ENCODE measurements at regions not wholly inside any gene's neighbourhood (a gene's known extent, or its start where the extent isn't known, plus 50 kb on each side); places are given as distances from the start of the nearest gene placed in this dataset.

DNA sequence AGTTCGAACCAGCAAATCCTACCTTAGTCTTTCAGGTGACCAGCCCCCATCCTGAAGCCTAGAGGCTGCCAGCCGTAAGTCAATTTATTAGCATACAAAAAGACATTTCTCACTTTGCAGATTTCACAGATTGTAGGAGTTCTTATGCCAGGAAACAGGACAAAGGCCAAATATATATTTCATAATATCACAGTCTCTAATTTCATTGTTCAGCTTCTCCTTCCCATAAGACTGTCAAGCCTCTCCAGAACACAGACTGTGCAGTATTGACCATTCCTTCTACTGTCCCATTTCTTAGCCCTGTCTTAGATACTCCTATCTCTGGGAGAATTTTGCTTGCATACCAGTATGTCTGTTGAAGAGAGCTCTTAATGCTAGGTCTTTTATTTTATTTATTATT is 89.2 kb upstream of the RESF1 start:
- Histone ChIP-seq H3K27ac (ENCODE audit: low read depth, low read length, poor library complexity, severe bottlenecking) (no peak overlapping the region), H3K4me3 (ENCODE audit: low read depth, low read length, poor library complexity, severe bottlenecking) (no peak overlapping the region), H3K27me3 (replicated peaks; ENCODE audit: insufficient read depth, low read depth, low read length, poor library complexity) (no peaks in the 10 kb centered on the region), H3K4me1 (ENCODE audit: insufficient read depth, low read length, poor library complexity, severe bottlenecking) (peaks cover 9% of the 10 kb centered on the region), H3K36me3 (ENCODE audit: insufficient read depth, low read length, poor library complexity, severe bottlenecking) (no peaks in the 10 kb centered on the region), H3K9me3 (ENCODE audit: low read depth, low read length, poor library complexity, severe bottlenecking) (no peaks in the 10 kb centered on the region)
- ChIA-PET POLR2A (ENCODE audit: low non-redundant PET) (interaction anchor here (0.6 kb wide), 1 partner anchor 73 kb away, joined by 8 read pairs; no protein-coding TSS in a partner anchor), CTCF (no interaction called here)
- DNase-seq (ENCODE audit: low spot score): no peak
- no TSS peak for BruUV-seq (replicated peaks)
- TF ChIP-seq, protein P1, sequence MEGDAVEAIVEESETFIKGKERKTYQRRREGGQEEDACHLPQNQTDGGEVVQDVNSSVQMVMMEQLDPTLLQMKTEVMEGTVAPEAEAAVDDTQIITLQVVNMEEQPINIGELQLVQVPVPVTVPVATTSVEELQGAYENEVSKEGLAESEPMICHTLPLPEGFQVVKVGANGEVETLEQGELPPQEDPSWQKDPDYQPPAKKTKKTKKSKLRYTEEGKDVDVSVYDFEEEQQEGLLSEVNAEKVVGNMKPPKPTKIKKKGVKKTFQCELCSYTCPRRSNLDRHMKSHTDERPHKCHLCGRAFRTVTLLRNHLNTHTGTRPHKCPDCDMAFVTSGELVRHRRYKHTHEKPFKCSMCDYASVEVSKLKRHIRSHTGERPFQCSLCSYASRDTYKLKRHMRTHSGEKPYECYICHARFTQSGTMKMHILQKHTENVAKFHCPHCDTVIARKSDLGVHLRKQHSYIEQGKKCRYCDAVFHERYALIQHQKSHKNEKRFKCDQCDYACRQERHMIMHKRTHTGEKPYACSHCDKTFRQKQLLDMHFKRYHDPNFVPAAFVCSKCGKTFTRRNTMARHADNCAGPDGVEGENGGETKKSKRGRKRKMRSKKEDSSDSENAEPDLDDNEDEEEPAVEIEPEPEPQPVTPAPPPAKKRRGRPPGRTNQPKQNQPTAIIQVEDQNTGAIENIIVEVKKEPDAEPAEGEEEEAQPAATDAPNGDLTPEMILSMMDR (conservative IDR thresholded peaks at IDR 0.05; ENCODE audit: low read depth, low read length): no peak
- TF ChIP-seq EZH2 (IDR thresholded peaks at IDR 0.05; ENCODE audit: borderline replicate concordance, low read depth, low read length, poor library complexity, severe bottlenecking): no peak
- intact Hi-C loops (cut with micrococcal nuclease; ENCODE audit: unreplicated experiment): no loop called here

DNA sequence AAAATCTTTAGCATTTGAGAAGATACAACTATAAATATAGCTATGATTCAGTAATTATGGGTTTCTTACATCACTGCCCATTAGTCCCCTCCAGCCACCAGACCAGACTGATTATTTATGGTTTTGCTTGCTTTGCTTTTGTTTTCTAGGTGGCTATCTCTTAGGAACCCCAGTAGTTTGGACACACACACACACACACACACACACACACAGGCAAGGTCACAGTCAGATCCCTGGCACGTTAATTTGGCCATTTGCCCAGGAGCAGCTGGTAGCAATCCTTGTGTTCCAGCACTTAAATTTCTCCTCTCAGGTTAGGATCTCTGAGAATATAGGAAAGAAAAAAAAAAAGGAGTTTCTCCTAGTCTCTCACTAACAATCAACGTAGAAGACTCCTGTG is 90.2 kb upstream of the RESF1 start:
- H3K4me3 ChIP-seq (ENCODE audit: low read depth, low read length, poor library complexity, severe bottlenecking): no peak overlapping the region
- H3K36me3 ChIP-seq (ENCODE audit: insufficient read depth, low read length, poor library complexity, severe bottlenecking): no peaks in the 10 kb centered on the region
- H3K27ac ChIP-seq (ENCODE audit: low read depth, low read length, poor library complexity, severe bottlenecking): no peak overlapping the region
- no peaks in the 10 kb centered on the region for H3K4me1 ChIP-seq (ENCODE audit: insufficient read depth, low read length, poor library complexity, severe bottlenecking)
- ChIA-PET CTCF (no interaction called here), POLR2A (ENCODE audit: low non-redundant PET) (interaction anchor here (0.6 kb wide), 1 partner anchor 101 kb away, joined by 3 read pairs; no protein-coding TSS in a partner anchor)
- intact Hi-C loops (cut with micrococcal nuclease; ENCODE audit: unreplicated experiment): no loop called here
- no TSS peak for BruUV-seq (replicated peaks)
- peak; percentile 50 for DNase-seq (ENCODE audit: low spot score)
- no peaks in the 10 kb centered on the region for H3K9me3 ChIP-seq (ENCODE audit: low read depth, low read length, poor library complexity, severe bottlenecking)
- TF ChIP-seq EZH2 (IDR thresholded peaks at IDR 0.05; ENCODE audit: borderline replicate concordance, low read depth, low read length, poor library complexity, severe bottlenecking): no peak
- TF ChIP-seq, protein P1 (conservative IDR thresholded peaks at IDR 0.05; ENCODE audit: low read depth, low read length): no peak
- H3K27me3 ChIP-seq (replicated peaks; ENCODE audit: insufficient read depth, low read depth, low read length, poor library complexity): no peaks in the 10 kb centered on the region

DNA sequence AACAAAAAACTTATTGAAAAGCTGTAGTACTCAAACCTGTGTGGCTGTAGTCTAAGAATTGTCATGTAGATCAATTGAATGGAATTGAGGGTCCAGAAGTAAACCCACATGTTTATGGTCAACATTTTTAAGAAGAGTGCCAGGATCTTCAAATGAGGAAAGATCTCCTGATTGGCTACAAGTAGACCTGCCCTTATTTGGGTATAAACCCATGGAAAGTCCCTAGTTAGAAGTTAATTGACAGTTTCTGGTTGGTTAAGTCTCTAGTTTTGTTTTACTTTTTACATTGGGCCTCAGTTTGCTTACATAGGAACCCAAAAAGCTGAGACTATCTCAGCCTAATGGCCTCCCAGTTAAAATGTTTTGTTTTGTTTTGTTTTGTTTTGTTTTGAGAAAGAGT is 91.9 kb upstream of the RESF1 start:
- H3K36me3 ChIP-seq (ENCODE audit: insufficient read depth, low read length, poor library complexity, severe bottlenecking): no peaks in the 10 kb centered on the region
- DNase-seq (ENCODE audit: low spot score): no peak
- no peak for TF ChIP-seq EZH2 (IDR thresholded peaks at IDR 0.05; ENCODE audit: borderline replicate concordance, low read depth, low read length, poor library complexity, severe bottlenecking)
- TF ChIP-seq, protein P1 (conservative IDR thresholded peaks at IDR 0.05; ENCODE audit: low read depth, low read length): no peak
- H3K4me3 ChIP-seq (ENCODE audit: low read depth, low read length, poor library complexity, severe bottlenecking): no peak overlapping the region
- no peaks in the 10 kb centered on the region for H3K4me1 ChIP-seq (ENCODE audit: insufficient read depth, low read length, poor library complexity, severe bottlenecking)
- H3K9me3 ChIP-seq (ENCODE audit: low read depth, low read length, poor library complexity, severe bottlenecking): no peaks in the 10 kb centered on the region
- H3K27ac ChIP-seq (ENCODE audit: low read depth, low read length, poor library complexity, severe bottlenecking): no peak overlapping the region
- no TSS peak for BruUV-seq (replicated peaks)
- POLR2A ChIA-PET (ENCODE audit: low non-redundant PET): no interaction called here
- CTCF ChIA-PET: no interaction called here
- intact Hi-C loops (cut with micrococcal nuclease; ENCODE audit: unreplicated experiment): no loop called here
- H3K27me3 ChIP-seq (replicated peaks; ENCODE audit: insufficient read depth, low read depth, low read length, poor library complexity): no peaks in the 10 kb centered on the region
